NB4 (cell line): ENCODE measurements at regions not wholly inside any gene's neighbourhood (a gene's known extent, or its start where the extent isn't known, plus 50 kb on each side); places are given as distances from the start of the nearest gene placed in this dataset.

Experiments used
- CTCF ChIP-seq: IDR thresholded peaks from one replicate; pipeline ENCODE4 v1.5.1; 2012; ENCODE audit warnings: low read depth, low read length
- POLR2A ChIP-seq: IDR thresholded peaks from 2 replicates; pipeline ENCODE4 v1.6.1; 2011; ENCODE audit warnings: mild to moderate bottlenecking; ENCODE audit not compliant: insufficient read length; ENCODE audit errors: extremely low read depth

DNA sequence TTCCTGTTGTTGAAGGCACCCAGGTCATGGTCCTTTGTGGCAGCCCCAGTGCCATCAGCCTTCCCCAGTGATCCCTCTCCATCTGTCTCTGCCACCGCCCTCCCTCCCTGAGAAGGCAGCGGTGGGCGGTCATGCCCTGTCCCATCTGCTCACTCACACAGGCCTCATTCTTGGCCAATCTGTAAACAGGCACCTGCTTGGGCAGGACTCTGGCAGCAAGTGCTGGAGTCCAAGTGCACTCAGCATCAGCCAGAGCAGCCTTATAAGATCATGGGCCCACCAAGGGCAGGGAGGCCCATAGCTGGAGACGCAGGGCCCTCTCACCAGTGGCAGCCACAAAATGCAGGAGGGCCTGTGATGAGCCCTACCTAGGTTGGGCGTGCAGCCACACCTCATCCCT, 140.9 kb downstream of the TWIST2 start:
- TF ChIP-seq CTCF (no peak), POLR2A (no peak)
